Urinary bladder (tissue), 3 donors: ENCODE measurements at regions not wholly inside any gene's neighbourhood (a gene's known extent, or its start where the extent isn't known, plus 50 kb on each side); places are given as distances from the start of the nearest gene placed in this dataset.

Experiments used
- DNase-seq: peaks from one replicate; pipeline ENCODE4 v3.0.0-alpha.2; 2015; ENCODE audit errors: extremely low spot score
- H3K27ac ChIP-seq: one replicate; pipeline ENCODE4 v1.5.1; 2013; ENCODE audit warnings: low read depth, mild to moderate bottlenecking, moderate library complexity
- H3K36me3 ChIP-seq: one replicate; pipeline ENCODE4 v1.6.1; 2013; ENCODE audit warnings: mild to moderate bottlenecking, moderate library complexity; ENCODE audit not compliant: insufficient read depth
- H3K4me1 ChIP-seq: one replicate; pipeline ENCODE4 v1.6.1; 2013; ENCODE audit warnings: mild to moderate bottlenecking, moderate library complexity; ENCODE audit not compliant: insufficient read depth
- H3K4me3 ChIP-seq: one replicate; pipeline ENCODE4 v1.5.1; 2013; ENCODE audit warnings: low read depth, low read length
- WGBS: extraction: QIAGEN DNeasy Blood & Tissue Kit; methylation state at CpG from one replicate; pipeline ENCODE4 v1.1.7; 2013; 5-methylcytosine and 5-hydroxymethylcytosine counted together
- donor health status: healthy with polysubstance abuse.
- donor health status: healthy.

DNA sequence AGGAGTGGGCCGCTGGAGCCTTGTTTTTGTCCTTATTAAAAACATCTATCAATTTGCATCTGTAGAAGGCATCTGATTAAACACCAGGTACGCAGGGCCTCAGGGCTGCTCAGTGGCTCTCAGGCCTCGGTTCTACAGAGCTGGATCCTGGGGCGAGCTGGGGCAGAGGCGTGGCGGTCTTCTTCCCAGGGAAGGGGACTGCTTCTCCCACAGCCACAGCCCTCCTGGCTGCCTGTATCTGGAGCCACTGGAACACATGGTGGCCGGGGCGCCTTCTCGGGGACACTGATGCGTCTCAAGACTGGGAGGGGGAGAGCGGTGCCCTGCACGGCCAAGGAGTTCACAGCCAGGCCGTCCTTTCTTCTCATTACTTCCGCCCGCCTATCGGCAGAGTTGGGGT lies 1178.2 kb downstream of the BRD1 start:
- Histone ChIP-seq H3K27ac (no peak overlapping the region), H3K36me3 (no peaks in the 10 kb centered on the region), H3K4me3 (no peak overlapping the region), H3K4me1 (no peaks in the 10 kb centered on the region)
- no peak for DNase-seq
- WGBS = 91% methylated on average over 16 of the region's 16 CpGs

DNA sequence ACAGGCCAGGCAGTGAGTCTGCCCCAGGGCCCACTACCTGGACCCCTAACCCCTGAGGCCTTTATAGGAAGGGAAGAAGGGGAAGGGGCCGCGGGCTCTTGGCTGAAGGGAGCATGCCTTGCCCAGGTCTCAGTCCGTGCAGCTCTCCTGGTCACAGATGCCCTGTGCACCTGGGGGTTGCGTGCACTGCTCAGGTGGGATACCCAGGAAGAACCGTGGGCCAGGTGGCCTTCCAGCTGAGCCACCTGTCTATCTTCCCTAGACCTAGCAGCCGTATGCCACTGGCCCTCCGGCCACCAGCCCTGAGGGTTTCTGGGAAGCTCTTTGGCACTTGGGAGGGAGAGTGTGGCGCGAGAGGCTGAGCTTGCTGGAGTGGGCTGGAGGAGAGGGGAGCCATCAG lies 1178.6 kb downstream of the BRD1 start:
- 93% methylated on average over 9 of the region's 9 CpGs for WGBS
- Histone ChIP-seq H3K27ac (no peak overlapping the region), H3K36me3 (no peaks in the 10 kb centered on the region), H3K4me3 (no peak overlapping the region), H3K4me1 (no peaks in the 10 kb centered on the region)
- no peak for DNase-seq

DNA sequence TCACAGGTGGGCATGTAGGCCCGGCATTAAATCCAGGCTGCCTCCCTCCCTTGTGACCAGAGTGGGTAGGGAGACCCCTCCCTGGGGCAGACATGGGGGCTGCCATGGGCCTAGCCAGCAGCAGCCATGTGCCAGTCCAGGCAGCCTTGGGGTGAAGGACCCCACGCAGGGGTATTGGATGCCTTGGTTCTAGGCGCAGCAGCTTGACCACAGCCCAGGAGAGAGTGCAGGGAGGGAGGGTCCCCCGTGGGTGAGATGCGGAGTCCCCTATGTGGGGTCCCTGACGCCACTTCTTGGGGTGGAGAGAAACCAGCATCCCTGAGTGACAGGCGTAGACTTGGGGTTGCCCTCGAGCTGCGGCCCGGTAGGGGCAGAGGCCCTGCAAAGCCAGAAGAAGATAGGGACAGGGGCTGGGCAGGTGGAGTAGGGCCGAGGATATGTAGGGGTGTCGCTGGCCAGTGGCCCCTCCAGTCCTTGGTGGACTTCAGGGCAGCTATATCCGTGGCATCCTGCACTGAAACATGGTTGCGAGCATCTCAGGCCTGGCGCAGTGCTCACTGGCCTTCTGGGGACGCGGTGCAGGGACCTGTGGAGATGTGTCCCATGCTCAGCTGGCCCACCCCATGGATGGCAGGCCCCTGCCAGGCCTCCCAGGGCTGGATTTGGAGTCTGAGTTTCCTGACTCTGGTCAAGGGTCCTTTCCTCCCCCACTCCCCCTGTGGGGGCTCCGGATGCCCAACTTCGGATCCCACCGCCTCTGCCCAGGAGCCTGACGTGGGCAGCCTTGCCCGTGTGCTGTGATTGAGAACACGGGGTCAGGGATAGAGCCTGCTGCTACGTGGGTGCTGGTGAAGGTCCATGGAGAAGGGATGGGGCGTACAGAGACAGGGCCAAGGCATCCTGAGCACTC lies 1179.8 kb downstream of the BRD1 start:
- no peak for DNase-seq
- Histone ChIP-seq H3K27ac (no peak overlapping the region), H3K4me3 (no peak overlapping the region), H3K4me1 (no peaks in the 10 kb centered on the region), H3K36me3 (no peaks in the 10 kb centered on the region)
- 95% methylated on average over 25 of the region's 25 CpGs for WGBS

DNA sequence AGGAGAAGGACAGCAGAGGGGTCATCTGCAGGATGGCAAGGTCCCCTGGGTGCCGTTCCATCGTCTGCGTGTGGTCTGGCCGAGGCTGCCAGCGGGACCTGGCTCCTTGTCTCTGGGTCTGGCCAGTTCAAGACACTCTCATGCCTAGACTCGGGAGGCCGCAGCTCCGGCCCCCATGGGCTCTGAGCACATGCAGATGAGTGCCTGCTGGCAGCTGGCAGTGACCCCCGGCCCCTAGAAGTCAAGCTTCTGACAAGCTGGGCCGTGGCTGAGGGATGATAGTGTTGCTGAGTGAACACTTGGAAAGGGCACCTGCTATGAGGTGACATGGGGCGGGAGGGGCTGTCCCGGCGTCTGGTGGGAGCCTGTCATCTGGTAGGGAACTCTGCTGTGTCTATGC lies 1180.6 kb downstream of the BRD1 start:
- no peaks in the 10 kb centered on the region for H3K4me1 ChIP-seq
- H3K36me3 ChIP-seq = no peaks in the 10 kb centered on the region
- H3K27ac ChIP-seq = no peak overlapping the region
- no peak for DNase-seq
- no peak overlapping the region for H3K4me3 ChIP-seq
- WGBS = 89% methylated on average over 13 of the region's 13 CpGs

DNA sequence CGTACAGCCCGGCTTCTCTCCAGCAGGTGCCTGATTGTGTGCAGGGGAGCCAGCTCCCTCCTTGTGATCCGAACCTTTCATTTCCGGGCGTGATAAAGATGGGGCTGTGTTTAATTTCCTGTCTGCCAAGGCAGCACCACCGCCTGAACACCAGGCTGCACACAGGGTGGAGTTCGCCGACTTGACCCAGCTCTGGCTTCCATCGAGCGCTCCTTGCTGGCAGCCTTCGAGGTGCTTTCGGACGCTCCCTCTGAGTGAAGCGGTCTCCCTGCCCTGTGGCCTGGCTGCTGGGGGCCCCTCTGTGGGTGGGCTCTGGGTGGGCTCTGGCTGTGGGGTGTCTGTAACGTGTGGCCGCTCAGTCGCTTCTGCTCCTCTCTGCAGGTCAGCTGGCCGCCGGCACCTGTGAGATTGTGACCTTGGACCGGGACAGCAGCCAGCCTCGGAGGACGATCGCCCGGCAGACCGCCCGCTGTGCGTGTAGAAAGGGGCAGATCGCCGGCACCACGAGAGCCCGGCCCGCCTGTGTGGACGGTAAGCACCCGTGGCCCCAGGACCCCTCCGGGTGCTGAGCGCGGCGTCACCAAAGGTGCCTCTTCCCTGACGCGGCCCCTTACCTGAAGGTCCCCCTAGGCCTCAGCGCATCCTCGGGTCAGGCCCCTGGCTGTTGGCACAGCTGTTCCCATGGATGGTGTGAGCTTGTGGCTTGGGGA lies 1181.3 kb downstream of the BRD1 start:
- no peaks in the 10 kb centered on the region for H3K4me1 ChIP-seq
- no peak for DNase-seq
- 91% methylated on average over 42 of the region's 42 CpGs for WGBS
- no peaks in the 10 kb centered on the region for H3K36me3 ChIP-seq
- H3K4me3 ChIP-seq = no peak overlapping the region
- H3K27ac ChIP-seq = no peak overlapping the region

DNA sequence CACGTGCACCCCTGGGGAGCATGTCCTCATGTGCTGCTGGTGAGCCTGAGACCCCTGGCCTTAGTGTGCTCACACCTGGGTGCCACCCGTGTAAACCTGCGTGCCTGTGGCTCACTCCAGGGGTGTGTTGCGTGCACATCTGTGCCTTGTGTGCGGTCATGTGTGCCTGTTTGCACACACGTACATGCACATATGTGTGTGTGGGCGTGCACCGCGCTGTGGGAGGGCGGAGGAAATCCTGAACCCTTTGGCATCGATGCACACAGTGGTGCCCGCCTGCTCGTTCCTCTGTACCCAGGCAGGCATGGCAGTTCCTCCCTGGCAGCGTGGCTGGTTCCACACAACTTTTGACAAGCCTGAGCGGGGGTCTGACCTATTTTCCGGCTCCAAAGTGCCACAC lies 1181.9 kb downstream of the BRD1 start:
- Histone ChIP-seq H3K27ac (no peak overlapping the region), H3K36me3 (no peaks in the 10 kb centered on the region), H3K4me3 (no peak overlapping the region), H3K4me1 (no peaks in the 10 kb centered on the region)
- DNase-seq = no peak
- 90% methylated on average over 16 of the region's 16 CpGs for WGBS

DNA sequence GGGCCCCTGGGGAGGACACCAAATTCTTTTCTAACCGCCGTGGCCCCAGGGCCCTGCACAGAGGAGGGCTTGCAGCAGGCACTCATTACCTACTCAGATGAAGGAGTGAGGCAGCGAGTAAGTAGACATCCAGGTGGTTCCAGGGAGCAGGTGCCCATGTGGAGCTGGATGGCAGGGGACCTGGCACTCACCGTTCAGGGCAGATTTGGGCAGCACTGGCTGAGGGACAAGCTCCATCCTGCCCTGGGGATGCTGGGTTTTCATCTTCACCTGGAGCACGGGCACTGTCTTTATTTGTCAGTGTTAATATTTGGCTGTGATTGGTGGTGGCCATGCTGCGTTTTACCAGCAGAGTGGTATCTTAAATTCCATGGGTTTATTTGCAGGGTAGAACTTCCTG lies 1182.7 kb downstream of the BRD1 start:
- no peaks in the 10 kb centered on the region for H3K36me3 ChIP-seq
- no peaks in the 10 kb centered on the region for H3K4me1 ChIP-seq
- DNase-seq = no peak
- no peak overlapping the region for H3K4me3 ChIP-seq
- WGBS = 78% methylated on average over 6 of the region's 6 CpGs
- H3K27ac ChIP-seq = no peak overlapping the region

DNA sequence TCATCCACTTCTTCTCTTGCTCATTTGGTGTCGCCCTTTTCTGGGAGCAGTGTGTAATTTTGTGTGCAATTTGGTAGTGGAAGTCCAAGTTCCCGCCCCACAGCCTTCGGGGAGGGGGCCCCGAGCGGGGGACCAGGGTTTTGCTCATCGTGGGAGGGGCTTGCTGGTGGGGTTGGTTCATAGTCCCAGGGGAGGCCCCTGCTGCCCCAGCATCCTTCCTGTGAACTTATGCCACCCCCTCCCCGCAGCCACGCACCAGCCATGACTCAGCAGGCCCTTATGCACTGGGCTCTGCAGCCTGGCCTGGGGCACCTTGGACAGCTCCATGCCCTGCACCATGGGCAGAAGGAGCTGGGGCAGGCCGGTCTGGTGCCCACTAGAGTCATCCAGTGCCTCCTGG lies 1183.6 kb downstream of the BRD1 start:
- no peaks in the 10 kb centered on the region for H3K36me3 ChIP-seq
- H3K4me1 ChIP-seq = no peaks in the 10 kb centered on the region
- no peak overlapping the region for H3K4me3 ChIP-seq
- WGBS = 45% methylated on average over 9 of the region's 9 CpGs
- no peak for DNase-seq
- H3K27ac ChIP-seq = no peak overlapping the region

DNA sequence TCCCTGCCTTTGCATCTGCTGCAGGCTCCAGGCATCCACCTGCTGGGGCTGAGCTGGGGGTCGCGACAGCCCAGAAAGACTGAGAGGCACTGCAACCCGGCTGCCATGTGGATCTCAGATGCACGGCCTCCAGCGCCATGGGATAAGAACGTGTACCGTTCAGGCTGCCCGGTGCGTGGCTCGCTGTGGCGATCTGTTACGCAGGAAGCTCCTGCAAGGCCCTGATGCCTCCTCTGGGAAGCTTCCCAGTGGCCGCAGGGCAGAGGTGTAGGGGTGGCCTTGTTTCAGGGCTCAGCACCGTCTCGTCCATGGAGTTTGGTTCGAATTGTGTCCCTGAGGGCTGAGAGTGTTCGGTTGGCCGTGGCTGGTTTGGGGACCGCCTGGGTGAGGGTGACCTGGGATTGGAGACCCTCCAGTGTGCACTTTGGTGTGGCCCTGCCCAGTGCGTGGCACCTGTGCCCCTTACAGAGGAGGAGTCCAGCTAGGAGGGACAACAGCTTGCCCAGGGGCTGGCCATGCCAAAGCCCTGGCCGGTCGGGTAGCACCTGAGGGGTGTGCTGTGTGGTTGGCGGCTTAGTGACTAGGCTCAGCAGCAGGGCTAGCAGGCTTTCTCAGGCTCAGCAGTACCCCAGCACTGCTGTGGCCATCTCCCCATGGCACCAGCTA lies 1184.5 kb downstream of the BRD1 start:
- Histone ChIP-seq H3K4me1 (no peaks in the 10 kb centered on the region), H3K36me3 (no peaks in the 10 kb centered on the region), H3K27ac (no peak overlapping the region), H3K4me3 (no peak overlapping the region)
- 94% methylated on average over 23 of the region's 23 CpGs for WGBS
- no peak for DNase-seq

DNA sequence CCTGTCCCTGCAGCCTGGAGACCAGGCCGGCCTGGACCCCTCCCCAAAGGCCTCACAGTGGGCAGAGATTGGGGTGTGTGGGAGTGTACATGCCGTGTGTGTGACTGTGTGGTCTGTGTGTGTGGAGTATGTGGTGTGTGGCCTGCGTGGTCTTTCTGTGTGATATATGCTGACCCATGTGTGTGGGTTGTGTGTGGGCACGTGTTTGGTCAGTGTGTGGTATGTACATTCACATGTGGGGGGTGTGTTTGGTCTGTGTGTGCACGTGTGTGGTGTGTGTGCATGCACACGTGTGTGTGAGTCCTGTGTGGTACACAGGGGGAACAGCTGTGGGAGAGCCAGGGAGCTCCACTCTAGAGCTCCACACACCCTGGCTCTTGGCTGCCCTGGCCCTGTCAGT lies 1185.1 kb downstream of the BRD1 start:
- H3K4me1 ChIP-seq = no peaks in the 10 kb centered on the region
- no peak overlapping the region for H3K4me3 ChIP-seq
- H3K36me3 ChIP-seq = no peaks in the 10 kb centered on the region
- H3K27ac ChIP-seq = no peak overlapping the region
- no peak for DNase-seq
- WGBS = 90% methylated on average over 6 of the region's 6 CpGs

DNA sequence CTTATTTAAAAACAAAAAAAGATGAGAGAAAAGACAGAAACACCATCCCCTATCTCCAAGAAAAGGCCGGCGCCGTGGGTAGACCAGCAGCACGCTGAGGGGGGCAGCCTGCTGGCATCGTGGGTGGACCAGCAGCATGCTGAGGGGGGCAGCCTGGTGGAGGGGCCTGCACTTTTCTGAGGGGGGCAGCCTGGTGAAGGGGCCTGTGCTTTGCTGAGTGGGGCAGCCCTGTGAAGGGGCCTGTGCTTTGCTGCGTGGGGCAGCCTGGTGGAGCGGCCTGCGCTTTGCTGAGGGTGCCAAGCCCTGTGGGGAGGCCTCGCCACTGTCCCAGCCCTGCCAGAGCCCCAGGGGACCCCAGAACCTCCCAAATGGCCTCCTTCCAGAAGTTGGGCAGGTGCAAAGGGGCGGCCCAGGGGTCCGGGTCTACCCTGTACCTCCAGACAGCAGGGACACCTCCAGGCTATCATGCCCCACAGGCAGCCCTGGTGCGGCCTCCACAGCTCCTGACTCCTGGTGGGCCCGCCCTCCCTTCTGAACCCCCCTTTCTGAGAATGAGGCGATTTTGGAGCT lies 1185.7 kb downstream of the BRD1 start:
- Histone ChIP-seq H3K27ac (no peak overlapping the region), H3K4me3 (no peak overlapping the region), H3K36me3 (no peaks in the 10 kb centered on the region), H3K4me1 (no peaks in the 10 kb centered on the region)
- WGBS = 89% methylated on average over 14 of the region's 14 CpGs
- DNase-seq = no peak

DNA sequence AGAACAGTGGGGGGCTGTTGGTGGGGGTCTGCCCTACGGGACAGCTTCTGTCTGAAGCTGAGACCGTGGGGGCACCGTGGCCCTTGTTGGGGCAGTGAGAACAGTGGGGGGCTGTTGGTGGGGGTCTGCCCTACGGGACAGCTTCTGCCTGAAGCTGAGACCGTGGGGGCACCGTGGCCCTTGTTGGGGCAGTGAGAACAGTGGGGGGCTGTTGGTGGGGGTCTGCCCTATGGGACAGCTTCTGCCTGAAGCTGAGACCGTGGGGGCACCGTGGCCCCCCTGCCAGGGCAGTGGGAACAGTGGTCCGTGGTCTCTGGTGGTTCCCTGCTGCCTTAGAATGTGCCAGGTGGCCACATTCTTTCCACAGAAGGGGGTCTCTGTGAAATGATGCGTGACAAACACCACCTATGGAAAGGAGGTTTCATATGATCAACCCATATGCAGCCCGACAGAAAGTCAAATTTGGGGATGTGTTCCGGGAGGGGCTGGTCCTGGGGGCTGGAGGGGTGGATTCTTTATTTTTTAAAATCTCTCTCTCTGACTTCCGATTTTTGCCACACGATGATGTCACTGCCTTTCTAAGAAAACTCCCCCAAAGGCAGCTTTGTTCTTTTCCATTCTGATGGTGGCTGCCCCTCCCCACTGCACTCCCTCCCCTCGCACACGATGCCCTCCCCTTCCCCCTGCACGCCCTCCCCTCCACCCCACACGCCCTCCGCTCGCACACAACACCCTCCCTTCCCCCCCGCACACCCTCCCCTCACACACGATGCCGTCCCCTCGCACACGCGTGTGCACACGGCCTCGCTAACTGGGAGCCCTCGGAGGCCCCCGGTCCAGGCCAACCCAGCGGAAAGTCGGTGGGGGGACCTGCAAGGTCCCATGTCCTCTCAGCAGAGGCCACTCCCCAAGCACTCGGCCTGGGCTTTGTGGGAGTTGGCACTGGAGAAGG lies 1186.5 kb downstream of the BRD1 start:
- H3K4me3 ChIP-seq = no peak overlapping the region
- WGBS = 63% methylated on average over 33 of the region's 33 CpGs
- H3K36me3 ChIP-seq = no peaks in the 10 kb centered on the region
- DNase-seq = no peak
- no peaks in the 10 kb centered on the region for H3K4me1 ChIP-seq
- no peak overlapping the region for H3K27ac ChIP-seq
